MM.1S (cell line): ENCODE measurements at regions not wholly inside any gene's neighbourhood (a gene's known extent, or its start where the extent isn't known, plus 50 kb on each side); places are given as distances from the start of the nearest gene placed in this dataset.

Experiments
- DNase-seq: peaks from one replicate; pipeline ENCODE4 v3.0.0-alpha.2; 2015
- H2AFZ ChIP-seq: fragments of 300-600 bp; sonication (generic); 2 replicates; pipeline ENCODE4 v1.6.0; 2016; ENCODE audit warnings: antibody characterized with exemption, low read length
- H3F3A ChIP-seq: fragments of 300-600 bp; sonication (generic); 2 replicates; pipeline ENCODE4 v1.6.1; 2016; ENCODE audit warnings: mild to moderate bottlenecking, antibody characterized with exemption, low read length, moderate library complexity, mixed read lengths; ENCODE audit not compliant: insufficient read depth
- H3K27ac ChIP-seq: fragments of 300-600 bp; sonication (generic); 2 replicates; pipeline ENCODE4 v1.5.1; 2016; ENCODE audit warnings: mild to moderate bottlenecking, low read length
- H3K27me3 ChIP-seq: fragments of 300-600 bp; sonication (generic); replicated peaks from 2 replicates; pipeline ENCODE4 v1.6.0; 2016; ENCODE audit warnings: low read length; ENCODE audit not compliant: insufficient read depth
- H3K36me3 ChIP-seq: fragments of 300-600 bp; sonication (generic); replicated peaks from 2 replicates; pipeline ENCODE4 v1.6.1; 2016; ENCODE audit warnings: mild to moderate bottlenecking, low read length, mixed read lengths; ENCODE audit not compliant: insufficient read depth
- H3K4me1 ChIP-seq: fragments of 300-600 bp; sonication (generic); 2 replicates; pipeline ENCODE4 v1.6.1; 2016; ENCODE audit warnings: low read length, mixed read lengths
- H3K4me2 ChIP-seq: fragments of 300-600 bp; sonication (generic); 2 replicates; pipeline ENCODE4 v1.6.0; 2016; ENCODE audit warnings: low read depth, low read length
- H3K4me3 ChIP-seq: fragments of 300-600 bp; sonication (generic); 2 replicates; pipeline ENCODE4 v1.5.1; 2016; ENCODE audit warnings: low read length, mixed read lengths
- H3K79me2 ChIP-seq: fragments of 300-600 bp; sonication (generic); 2 replicates; pipeline ENCODE4 v1.6.1; 2016; ENCODE audit warnings: mixed run types, low read length, mixed read lengths
- H3K9ac ChIP-seq: fragments of 300-600 bp; sonication (generic); 2 replicates; pipeline ENCODE4 v1.6.1; 2016; ENCODE audit warnings: low read length, mixed read lengths
- H3K9me2 ChIP-seq: fragments of 300-600 bp; sonication (generic); replicated peaks from 2 replicates; pipeline ENCODE4 v1.6.1; 2016; ENCODE audit warnings: mild to moderate bottlenecking, low read length, mixed read lengths; ENCODE audit not compliant: insufficient read depth
- H3K9me3 ChIP-seq: fragments of 300-600 bp; sonication (generic); replicated peaks from 2 replicates; pipeline ENCODE4 v1.6.1; 2016; ENCODE audit warnings: mild to moderate bottlenecking, low read length, mixed read lengths; ENCODE audit not compliant: insufficient read depth
- H4K20me1 ChIP-seq: fragments of 300-600 bp; sonication (generic); 2 replicates; pipeline ENCODE4 v1.6.1; 2016; ENCODE audit warnings: mild to moderate bottlenecking, low read length, moderate library complexity, mixed read lengths; ENCODE audit not compliant: insufficient read depth
- EZH2 ChIP-seq: fragments of 300-600 bp; sonication (generic); optimal IDR thresholded peaks from 2 replicates; pipeline ENCODE3; 2017; ENCODE audit warnings: low read depth, mild to moderate bottlenecking, antibody characterized with exemption, low read length, mixed read lengths
- EZH2phosphoT487 ChIP-seq: fragments of 300-600 bp; sonication (generic); IDR thresholded peaks from 2 replicates; pipeline ENCODE4 v1.6.1; 2018; ENCODE audit warnings: antibody characterized with exemption, low read length
- TF ChIP-seq, protein P1 (sequence below): fragments of 300-600 bp; sonication (generic); IDR thresholded peaks from 2 replicates; pipeline ENCODE4 v1.5.1; 2016; ENCODE audit warnings: antibody characterized with exemption, low read length, mixed read lengths

DNA sequence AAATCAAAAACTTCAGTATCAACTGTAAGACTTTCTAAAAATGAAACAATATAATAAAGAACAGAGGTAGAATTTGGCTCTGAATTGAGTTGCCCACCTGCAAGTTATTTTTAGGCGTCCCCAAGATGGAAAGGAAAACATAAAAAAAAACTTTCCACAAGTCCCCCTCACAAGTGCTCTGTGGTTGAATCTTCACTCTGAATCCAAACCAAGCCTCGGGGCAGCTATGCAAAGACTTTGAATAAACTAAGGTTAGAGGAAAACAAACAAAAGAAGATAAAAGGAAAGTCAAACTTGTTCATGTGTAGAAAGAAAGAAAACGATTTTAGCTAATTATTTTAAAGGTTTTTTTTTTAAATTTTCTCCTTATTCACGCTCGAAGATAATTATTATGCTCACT, 372.4 kb upstream of the SLIT2 start:
- H3K27me3 ChIP-seq: no peaks in the 10 kb centered on the region
- H3K4me2 ChIP-seq: no peak overlapping the region
- no peak overlapping the region for H3K9ac ChIP-seq
- DNase-seq: no peak
- no peaks in the 10 kb centered on the region for H3K9me3 ChIP-seq
- no peaks in the 10 kb centered on the region for H3F3A ChIP-seq
- no peak overlapping the region for H2AFZ ChIP-seq
- no peak overlapping the region for H3K27ac ChIP-seq
- H3K4me1 ChIP-seq: no peaks in the 10 kb centered on the region
- no peaks in the 10 kb centered on the region for H4K20me1 ChIP-seq
- no peak overlapping the region for H3K4me3 ChIP-seq
- no peaks in the 10 kb centered on the region for H3K36me3 ChIP-seq
- no peaks in the 10 kb centered on the region for H3K9me2 ChIP-seq
- H3K79me2 ChIP-seq: no peaks in the 10 kb centered on the region
- TF ChIP-seq, protein P1, sequence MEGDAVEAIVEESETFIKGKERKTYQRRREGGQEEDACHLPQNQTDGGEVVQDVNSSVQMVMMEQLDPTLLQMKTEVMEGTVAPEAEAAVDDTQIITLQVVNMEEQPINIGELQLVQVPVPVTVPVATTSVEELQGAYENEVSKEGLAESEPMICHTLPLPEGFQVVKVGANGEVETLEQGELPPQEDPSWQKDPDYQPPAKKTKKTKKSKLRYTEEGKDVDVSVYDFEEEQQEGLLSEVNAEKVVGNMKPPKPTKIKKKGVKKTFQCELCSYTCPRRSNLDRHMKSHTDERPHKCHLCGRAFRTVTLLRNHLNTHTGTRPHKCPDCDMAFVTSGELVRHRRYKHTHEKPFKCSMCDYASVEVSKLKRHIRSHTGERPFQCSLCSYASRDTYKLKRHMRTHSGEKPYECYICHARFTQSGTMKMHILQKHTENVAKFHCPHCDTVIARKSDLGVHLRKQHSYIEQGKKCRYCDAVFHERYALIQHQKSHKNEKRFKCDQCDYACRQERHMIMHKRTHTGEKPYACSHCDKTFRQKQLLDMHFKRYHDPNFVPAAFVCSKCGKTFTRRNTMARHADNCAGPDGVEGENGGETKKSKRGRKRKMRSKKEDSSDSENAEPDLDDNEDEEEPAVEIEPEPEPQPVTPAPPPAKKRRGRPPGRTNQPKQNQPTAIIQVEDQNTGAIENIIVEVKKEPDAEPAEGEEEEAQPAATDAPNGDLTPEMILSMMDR: no peak
- TF ChIP-seq EZH2 (no peak), EZH2phosphoT487 (no peak)

DNA sequence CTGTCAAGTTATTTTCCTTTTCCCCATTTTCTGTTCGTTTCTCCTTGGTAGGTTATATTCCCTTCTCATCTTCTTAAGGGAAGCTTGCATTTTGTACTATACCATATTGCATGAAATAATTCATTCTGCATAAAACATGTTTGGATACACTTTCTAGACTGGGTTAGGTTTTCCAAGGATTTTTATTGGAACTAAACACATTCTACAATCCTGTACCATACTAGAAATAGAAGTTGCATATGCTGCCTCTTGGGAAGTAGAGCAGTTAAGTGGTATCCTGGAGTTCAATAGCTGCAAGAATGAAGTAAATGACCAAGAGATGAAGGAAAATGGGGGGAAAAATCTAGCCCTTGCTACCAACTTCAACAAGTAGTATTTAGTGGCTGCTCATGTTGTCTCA, 393.7 kb upstream of the SLIT2 start:
- H3K27me3 ChIP-seq: no peaks in the 10 kb centered on the region
- TF ChIP-seq, protein P1: no peak
- TF ChIP-seq EZH2phosphoT487: no peak
- no peak for TF ChIP-seq EZH2
- no peaks in the 10 kb centered on the region for H3K36me3 ChIP-seq
- no peak overlapping the region for H3K27ac ChIP-seq
- H3K9me2 ChIP-seq: no peaks in the 10 kb centered on the region
- no peaks in the 10 kb centered on the region for H4K20me1 ChIP-seq
- no peak overlapping the region for H3K9ac ChIP-seq
- H3K4me1 ChIP-seq: no peaks in the 10 kb centered on the region
- H3F3A ChIP-seq: no peaks in the 10 kb centered on the region
- H3K9me3 ChIP-seq: no peaks in the 10 kb centered on the region
- no peaks in the 10 kb centered on the region for H3K79me2 ChIP-seq
- H2AFZ ChIP-seq: no peak overlapping the region
- no peak overlapping the region for H3K4me2 ChIP-seq
- DNase-seq: no peak
- H3K4me3 ChIP-seq: no peak overlapping the region

DNA sequence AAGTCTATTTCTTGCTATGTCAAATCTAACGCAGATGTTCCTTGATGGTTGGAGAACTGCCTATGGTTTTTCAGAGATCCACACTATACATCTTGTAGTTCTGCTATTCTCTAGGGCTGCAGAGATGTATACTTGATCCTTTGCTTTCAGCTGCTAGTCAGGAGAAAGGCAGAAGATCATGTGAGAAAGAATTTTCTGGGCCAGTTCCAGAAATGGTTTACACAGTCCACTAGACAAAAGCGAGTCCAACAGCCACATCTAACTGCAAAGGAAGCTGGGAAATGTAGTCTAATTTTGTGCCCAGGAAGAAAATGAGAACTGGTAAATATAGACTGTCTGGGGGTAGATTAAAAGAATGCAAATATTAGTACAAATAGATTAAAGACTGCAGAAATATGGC, 394.3 kb upstream of the SLIT2 start:
- no peaks in the 10 kb centered on the region for H3K9me2 ChIP-seq
- no peaks in the 10 kb centered on the region for H3K4me1 ChIP-seq
- H3K4me2 ChIP-seq: no peak overlapping the region
- no peaks in the 10 kb centered on the region for H3F3A ChIP-seq
- H2AFZ ChIP-seq: no peak overlapping the region
- TF ChIP-seq, protein P1: no peak
- TF ChIP-seq EZH2phosphoT487 (no peak), EZH2 (no peak)
- H3K36me3 ChIP-seq: no peaks in the 10 kb centered on the region
- H3K27me3 ChIP-seq: no peaks in the 10 kb centered on the region
- no peak for DNase-seq
- no peak overlapping the region for H3K27ac ChIP-seq
- H3K79me2 ChIP-seq: no peaks in the 10 kb centered on the region
- H3K9ac ChIP-seq: no peak overlapping the region
- H3K4me3 ChIP-seq: no peak overlapping the region
- H3K9me3 ChIP-seq: no peaks in the 10 kb centered on the region
- no peaks in the 10 kb centered on the region for H4K20me1 ChIP-seq
